GM21786 (cell line): ENCODE measurements at regions not wholly inside any gene's neighbourhood (a gene's known extent, or its start where the extent isn't known, plus 50 kb on each side); places are given as distances from the start of the nearest gene placed in this dataset.
"Not testable (repeated sequence)": the region's sequence is repeated elsewhere in the genome, so short reads cannot be mapped to it uniquely, and the experiment has no call there.

ENCODE experiments used
- ATAC-seq: cut with Tn5 transposase; IDR thresholded peaks from one replicate; pipeline ENCODE4 v1.9.1; 2021; ENCODE audit not compliant: unreplicated experiment

- no peak for ATAC-seq
These were observed 74.9 kb upstream of the ARL4C start for GRCh38 chr2:234571620-234572407.

GRCh38 chr2:234570476-234570875 is 73.6 kb upstream of the ARL4C start:
- no peak for ATAC-seq

- ATAC-seq, result no peak
These were observed 73.0 kb upstream of the ARL4C start for GRCh38 chr2:234569776-234570430.

- ATAC-seq, result no peak
These were observed 69.7 kb upstream of the ARL4C start for GRCh38 chr2:234566622-234567021.

- no peak for ATAC-seq
These were observed 69.2 kb upstream of the ARL4C start for GRCh38 chr2:234565842-234566619.

GRCh38 chr2:234565201-234565600 is 68.3 kb upstream of the ARL4C start:
- no peak for ATAC-seq

- no peak for ATAC-seq
These were observed 67.8 kb upstream of the ARL4C start for GRCh38 chr2:234564699-234565098.

- ATAC-seq, result no peak
These were observed 62.7 kb upstream of the ARL4C start for GRCh38 chr2:234559609-234560008.

- no peak for ATAC-seq
These were observed 61.8 kb upstream of the ARL4C start for GRCh38 chr2:234558642-234559041.

- no peak for ATAC-seq
These were observed 60.1 kb upstream of the ARL4C start for GRCh38 chr2:234556848-234557573.

- ATAC-seq, result no peak
These were observed 58.9 kb upstream of the ARL4C start for GRCh38 chr2:234555616-234556249.

GRCh38 chr2:234555161-234555560 is 58.3 kb upstream of the ARL4C start:
- no peak for ATAC-seq

- not testable (repeated sequence) for ATAC-seq
These were observed 56.3 kb upstream of the ARL4C start for GRCh38 chr2:234553223-234553622.

GRCh38 chr2:234550511-234551107 is 53.7 kb upstream of the ARL4C start:
- peak; percentile 45 for ATAC-seq

GRCh38 chr2:234550056-234550455 is 53.2 kb upstream of the ARL4C start:
- ATAC-seq, result no peak

- ATAC-seq, result no peak
These were observed 52.0 kb upstream of the ARL4C start for GRCh38 chr2:234548695-234549420.

- ATAC-seq, result no peak
These were observed 49.9 kb upstream of the ARL4C start for GRCh38 chr2:234546770-234547169.
